CD1c-positive myeloid dendritic cell (primary cell): ENCODE measurements at regions not wholly inside any gene's neighbourhood (a gene's known extent, or its start where the extent isn't known, plus 50 kb on each side); places are given as distances from the start of the nearest gene placed in this dataset.

Source experiments
- DNase-seq: peaks from one replicate; pipeline ENCODE4 v3.0.0-alpha.2; 2016; ENCODE audit errors: extremely low spot score

DNA sequence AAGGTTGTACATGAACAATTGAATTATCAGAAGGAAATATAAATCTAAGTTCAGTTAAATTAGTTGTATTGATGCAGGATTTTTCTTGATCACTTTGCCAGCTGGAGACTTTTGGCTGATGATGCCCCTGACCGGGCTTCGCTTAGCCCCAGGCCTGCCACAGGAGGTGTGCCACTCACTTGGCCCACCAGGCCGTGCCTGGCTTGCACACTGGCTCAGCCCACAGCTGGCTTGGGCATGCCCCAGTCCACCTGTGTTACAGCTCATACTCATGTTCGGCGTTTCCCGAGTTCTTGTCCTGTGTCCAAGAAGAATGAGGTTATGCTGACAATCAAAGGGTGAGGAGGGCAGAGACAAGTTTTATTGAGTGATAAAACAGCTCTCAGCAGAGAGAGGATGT lies 773.9 kb upstream of the FANCL start:
- DNase-seq: no peak

DNA sequence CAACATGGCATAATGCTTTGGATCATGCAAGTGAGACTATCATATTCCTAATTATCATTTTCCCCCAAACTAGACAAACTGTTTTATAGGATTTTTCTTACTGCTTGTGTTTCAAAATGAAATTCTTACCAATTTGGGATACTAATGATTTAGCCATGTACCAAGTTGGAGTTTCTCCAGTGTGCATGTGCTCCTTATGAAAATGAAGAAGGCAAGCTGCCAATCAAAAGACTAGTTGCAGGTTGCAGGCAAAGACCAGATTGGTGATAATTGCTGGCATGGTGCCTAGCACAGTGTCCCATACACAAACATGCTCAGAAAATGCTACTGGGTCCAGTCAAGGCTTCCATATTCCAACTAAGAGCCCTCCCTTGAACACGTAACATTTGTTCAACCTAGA lies 771.8 kb upstream of the FANCL start:
- no peak for DNase-seq

DNA sequence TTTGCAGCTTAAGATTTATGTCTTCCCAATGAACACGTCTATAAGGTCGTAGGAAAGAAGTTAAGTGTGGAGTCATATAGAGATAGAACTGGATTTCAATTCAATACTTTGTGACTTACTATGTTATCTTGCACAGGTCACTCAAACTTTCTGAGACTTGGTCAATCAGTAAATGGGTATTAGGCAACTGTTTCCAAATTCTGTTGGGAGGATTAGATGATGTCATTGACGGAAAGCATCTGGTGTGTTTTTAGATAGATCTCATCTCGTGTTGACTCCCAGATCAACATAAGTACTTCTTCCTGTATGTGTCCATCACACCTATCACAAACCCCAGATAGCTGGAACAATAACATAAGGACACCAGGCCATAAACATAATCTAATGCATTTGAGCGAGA lies 771.1 kb upstream of the FANCL start:
- no peak for DNase-seq

DNA sequence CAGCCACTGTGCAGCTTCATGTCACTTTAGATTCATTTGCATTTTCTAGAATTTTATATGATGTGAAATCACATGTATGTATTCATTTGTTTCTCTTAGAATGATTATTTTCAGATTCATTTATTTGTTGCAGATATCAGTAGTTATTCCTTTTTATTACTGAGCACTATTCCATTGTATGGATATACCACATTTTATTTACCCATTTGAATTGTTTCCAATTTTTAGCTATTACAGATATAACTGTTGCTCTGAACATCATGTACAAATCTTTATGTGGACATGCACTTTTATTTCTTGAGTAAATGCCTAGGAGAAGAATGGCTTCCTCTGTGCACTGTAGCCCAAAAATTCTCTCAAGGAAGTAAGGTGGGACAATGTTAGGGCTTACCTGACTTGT lies 767.8 kb upstream of the FANCL start:
- no peak for DNase-seq

DNA sequence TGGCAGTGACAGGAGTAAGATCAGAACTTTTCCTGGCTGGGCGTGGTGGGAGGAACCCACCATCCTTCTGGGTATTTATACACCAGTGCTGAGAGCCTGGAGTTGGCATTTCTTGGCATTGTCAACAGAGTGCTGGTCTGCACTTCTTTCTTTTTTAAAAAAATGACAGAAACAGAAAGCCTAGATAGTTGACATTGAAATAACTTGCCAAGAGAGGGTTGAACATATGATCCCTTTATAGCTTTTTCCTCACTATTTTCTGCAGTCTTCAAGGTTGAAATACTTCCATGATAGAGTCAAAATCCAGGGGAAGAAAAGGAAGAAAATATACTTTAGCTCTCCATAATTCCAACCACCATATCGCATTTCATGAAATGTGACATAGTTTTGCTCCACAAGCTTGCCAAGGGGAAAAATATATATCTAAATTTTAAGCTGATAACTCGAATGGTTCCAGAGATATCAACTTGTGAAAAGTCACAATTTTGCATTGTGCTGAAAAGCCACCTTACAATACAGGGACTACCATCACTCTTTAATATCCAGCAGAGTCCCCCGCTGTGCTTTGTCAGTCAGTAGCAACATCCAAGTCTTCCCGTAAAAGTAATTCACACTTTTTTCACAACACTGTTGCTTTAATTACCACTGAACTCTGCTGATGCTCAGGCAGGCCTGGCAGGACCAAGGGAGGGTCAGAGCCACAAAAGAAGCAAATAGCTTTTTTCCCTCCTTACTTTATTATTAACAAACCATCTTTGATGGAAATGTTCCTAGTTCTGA lies 764.9 kb upstream of the FANCL start:
- DNase-seq: no peak

DNA sequence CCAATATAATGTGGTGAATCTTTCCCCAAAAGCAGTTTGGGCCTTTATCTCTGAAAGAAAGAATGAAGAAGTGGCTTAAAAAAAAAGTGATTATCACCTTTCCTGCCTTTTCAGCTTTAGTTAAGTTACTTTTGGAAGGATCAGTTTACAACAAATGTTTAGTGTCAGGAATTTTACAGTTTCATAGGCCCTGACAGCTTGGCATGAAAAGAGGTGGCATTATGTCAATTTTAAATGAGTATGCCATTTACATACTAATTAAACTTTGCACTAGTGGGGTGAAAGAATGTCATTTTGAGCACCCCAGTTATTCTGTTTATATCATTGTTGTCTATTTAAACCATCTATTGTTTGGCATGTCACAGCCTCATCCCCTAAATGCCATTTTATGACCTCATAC lies 763.5 kb upstream of the FANCL start:
- DNase-seq: no peak

DNA sequence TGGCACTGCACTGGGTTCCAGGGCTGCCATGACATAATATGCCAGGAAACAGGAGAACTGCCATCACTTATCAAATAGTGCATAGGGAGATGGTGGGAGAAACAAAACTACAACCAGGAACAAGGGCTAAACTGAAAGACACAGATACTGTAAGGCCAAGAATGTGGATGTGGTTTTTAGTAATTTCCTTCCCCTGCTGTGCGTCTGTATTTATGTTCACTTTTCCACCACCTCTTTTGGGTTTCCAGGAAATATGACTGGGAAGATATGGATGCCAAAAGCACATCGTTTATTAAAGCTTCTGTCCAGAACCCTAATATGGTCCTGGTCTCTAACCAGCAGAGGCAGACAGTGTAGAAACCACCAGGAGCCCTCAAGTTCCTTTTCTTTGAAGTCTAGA lies 759.7 kb upstream of the FANCL start:
- DNase-seq: no peak

DNA sequence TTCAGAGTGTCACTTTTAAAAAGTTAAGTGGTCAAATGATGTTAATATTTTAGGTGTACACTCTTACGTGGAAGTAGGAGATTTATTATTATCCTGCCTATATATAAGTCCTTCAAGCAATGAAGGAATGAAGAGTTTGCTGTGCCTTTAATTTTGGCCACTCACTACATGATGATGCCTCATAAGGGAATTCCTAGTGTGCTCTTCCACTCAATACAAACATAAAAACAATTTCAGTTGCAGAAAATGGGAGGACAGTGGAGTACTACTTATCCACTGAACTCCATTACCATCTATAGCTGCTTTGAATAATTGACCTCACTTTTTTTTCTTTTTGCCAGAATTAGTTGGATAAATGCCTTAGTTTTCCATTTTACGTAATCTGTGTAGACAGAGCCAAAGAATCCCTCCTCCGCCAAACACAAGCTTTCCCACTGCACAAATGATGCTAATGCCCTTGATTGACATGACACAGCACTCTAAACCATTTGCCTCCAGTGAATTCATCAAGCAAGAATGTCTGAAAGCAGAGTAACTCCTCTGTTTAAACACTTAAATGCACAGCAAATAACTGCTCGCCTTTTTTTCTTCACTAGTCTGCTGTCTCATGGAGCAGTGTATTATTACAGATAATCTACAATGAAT lies 751.1 kb upstream of the FANCL start:
- DNase-seq: no peak

DNA sequence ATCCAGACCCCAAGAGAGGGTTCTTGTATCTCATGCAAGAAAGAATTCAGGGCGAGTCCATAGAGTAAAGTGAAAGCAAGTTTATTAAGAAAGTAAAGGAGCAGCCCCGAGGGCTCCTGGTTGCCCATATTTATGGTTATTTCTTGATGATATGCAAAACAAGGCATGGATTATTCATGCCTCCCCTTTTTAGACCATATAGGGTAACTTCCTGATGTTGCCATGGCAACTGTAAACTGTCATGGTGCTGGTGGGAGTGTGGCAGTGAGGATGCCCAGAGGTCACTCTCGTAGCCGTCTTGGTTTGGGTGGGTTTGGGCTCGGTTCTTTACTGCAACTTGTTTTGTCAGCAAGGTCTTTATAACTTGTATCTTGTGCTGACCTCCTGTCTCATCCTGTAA lies 750.2 kb upstream of the FANCL start:
- DNase-seq: no peak

DNA sequence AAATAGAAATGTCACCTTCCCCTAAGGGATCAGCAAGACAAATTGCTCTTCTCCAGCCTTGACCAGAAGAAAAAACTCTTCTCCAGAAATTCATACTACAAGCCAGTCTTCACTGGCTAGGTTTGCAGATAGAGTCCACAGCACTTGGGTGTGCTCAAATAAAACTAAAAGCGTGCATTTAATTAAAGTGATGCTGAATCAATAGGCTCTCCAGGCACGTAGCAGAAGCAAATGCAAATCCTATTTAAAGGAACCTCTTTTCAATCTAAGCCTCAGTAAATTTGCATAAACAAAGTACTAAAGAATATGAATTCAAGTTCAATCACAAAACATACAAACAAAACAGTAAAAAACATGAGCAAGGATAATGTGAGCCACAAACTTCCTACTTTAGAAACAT lies 744.4 kb upstream of the FANCL start:
- no peak for DNase-seq

DNA sequence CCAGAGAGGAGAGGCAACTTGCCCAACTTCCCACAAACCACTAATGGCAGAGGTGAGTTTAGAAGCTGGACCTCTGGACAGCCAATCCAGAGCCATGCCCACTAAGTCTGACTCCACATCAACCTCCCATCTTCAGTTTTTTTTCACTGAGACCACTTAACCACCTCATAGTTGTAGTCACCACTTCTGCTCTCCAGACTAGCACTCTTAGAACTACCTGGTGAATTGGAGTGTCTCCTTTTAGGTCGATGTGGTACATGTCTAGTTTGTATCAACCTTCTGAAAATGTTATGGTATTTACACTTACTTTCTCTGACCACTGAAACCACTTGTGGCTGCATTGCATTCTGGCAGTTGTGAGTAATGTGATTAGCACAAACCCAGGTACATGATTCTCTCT lies 743.6 kb upstream of the FANCL start:
- no peak for DNase-seq

DNA sequence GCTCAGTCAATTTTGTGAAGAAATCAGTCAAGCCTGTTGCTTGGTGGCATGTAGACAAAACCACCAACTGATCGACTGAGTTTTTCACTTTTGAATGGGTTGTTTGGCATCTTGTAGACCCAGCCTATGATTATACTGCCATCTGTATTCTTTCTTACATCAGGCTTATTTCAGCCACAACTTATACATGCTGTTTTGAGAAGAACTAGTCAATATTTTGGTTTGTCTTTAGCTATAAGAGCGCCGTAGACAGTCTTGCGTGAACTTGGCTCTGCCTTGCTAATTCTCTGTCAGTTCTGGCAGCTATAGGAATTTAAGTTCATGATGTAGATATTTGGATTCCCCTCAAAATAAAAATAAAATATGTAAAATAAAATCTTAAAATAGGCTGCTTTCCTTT lies 742.0 kb upstream of the FANCL start:
- no peak for DNase-seq

DNA sequence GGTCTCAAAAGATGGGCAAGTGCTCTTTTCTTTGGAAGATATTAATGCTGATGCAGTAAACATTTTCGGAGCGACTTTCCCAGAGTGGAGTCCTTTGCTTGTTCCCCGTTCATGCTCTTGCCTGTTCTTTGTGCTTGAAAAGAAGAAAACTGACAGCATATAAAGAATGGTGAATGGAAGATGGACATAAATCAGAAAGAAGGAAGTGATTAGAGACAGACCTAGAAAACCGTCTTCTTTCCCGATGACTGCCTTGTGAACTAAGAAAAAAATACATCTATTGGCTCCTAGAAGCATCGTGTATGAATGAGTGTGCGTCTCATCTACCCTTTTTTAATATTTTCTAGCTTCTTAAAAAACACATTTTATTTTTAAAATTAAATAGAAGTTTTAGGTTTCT lies 740.1 kb upstream of the FANCL start:
- DNase-seq: no peak

DNA sequence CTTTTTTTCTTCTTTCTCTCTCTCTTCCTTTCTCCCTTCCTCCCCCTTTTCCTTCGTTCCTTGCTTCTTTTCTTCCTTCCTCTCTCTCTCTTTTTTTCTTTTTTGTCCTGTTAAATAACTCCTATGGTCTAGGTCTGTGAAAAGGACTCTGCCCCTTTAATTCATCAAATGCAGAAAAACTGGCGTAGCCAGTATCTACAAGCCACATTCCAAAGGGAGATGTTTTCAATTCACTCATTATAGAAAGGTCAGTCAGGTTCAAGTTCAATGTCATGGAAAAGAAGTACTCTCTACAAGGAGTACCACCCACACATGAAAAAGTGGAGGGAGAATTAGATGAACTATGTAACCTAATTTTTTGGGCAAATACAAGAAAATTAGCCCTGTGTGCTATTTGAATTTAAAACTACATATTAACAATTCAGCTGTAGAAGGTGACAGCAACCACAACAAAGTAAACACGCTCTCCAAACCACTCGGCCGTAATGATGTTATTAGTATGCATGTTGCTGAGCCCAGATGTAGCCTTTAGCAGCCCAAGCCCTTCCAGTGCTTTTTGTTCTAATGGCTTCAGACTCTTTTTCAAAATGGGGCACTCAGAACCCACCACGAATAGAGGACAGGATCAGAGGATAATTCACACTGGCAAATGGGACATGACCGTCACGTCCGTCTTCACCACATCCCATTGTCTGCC lies 735.4 kb upstream of the FANCL start:
- no peak for DNase-seq

DNA sequence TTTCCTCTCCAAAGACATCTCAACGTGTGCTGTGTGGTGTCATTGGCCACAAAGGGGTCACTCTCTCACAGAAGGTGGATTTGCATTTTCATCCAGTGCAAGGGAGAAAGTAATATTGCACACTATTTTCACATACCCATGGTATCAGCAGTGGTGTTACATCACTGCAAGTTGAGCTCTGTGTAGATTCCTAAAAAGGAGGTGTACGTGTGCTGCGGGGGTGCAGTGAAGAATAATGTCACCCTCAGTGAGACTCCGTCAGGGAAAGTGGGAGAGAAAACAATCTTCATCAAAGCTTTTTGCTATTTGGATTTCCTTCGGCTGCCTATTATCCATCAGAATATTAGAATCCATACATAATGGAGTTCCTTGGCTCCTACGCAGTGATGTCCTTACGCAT lies 733.8 kb upstream of the FANCL start:
- no peak for DNase-seq

DNA sequence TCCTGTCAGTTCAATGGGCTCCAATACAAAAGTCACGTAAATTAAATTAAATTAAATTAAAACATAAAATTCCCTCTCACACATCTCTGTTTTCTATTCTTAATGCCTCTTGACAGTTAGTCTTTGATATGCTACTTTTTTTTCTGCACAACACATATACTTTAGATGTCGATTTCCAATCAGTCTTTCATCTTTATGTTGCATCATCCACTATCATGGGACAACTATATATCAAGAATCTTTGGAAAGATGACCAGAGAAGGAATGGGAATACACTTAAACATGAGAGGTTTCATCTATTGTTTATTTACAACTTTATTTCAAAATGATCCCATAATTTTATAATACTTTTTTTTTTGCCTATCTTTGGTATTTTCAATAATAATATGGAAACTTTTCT lies 733.3 kb upstream of the FANCL start:
- no peak for DNase-seq

DNA sequence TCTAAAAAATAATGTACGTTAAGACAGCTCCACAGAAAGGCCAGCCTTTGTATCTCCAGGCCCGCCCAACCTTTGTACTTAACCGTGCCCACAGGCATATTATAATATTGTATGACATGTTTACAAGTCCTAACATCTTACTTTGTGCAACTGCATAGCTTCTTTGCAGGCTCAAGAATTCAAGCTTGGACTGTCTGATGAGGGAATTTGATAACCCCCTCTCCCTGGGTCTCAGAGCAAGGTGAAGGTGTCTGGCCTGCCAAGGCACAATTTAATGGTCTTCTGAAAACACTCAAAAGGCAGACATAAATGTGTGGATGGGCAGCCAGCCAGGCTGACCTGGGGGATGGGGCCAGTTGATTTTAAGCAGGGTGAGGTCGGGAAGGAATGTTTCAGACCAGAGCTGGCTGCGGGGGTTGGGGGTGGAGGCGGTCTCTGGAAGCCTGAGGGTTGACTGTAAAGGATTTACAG lies 732.7 kb upstream of the FANCL start:
- DNase-seq: no peak

DNA sequence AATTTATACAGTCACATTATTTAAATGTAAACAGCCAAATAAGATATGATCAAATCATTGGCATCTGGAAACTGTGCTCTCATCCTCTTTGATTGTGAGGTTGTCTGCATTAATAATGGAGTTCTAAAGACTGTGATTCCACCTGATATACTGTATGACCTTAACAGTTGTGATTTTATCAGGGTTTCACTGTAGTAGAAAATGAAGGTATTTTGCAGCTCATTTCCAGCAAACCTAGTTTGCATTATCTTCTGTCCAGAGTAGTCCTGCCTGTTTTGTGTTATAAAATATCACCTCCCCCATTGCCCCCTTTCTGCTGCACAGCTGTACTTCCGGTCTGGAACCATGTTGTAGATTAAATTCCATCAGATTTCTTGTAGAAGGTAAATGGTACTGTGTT lies 731.6 kb upstream of the FANCL start:
- DNase-seq: no peak

DNA sequence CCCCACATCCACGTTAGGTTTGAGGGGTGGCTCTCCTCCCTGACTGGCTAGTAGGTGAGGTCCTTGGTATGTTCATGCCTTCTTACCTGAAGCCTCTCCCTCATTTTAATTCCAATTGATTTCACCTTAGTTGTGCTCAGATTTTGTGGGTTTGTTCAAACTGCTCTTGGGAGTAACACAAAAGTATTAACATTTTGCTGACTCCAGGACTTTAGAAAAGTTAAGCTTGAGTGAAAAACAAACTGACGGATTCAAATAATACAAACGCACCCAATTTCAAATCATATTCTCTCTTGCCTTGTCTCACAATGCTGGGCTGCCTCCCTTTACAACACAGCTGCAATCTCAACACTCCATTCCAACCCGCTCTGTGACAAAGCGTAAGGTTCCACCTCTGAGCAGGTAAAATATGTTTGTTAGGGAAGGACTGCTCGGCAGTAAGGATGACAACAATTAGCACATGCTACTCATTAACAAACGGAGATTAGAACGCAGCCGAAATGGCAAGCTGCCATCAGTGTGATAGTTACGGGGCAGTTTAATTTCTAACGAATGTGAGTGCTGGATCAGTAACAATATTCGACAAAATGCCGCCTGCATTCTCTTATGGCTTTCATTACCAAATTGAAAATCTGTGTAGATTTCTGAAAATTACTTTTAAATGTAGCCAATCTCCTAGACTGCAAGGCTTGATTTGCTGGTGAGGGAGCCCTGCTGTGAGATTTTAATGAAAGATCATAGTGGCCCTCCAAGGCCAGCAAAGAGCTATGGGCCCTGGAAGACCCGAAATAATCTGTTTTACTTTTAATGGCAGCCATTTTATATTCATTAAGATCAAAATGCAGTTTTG lies 730.6 kb upstream of the FANCL start:
- DNase-seq: no peak

DNA sequence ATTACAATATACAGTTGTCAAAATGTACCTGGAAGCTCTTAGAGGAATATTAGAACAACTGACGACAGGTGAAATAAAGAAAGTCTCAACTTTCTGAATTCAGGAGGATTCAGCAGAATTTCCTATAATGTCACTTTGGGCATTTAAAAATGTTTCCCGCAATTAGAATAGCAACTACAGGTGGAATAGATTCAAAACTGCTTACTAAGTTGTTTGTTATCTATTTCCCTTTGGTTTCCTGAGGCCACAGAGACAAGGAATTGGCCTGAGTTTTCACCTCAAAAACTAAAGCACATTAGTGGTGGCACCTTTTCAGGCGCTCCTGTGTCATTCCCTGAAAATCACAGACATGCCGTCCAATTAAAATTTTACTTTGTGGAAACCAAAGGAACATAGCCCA lies 729.2 kb upstream of the FANCL start:
- no peak for DNase-seq

DNA sequence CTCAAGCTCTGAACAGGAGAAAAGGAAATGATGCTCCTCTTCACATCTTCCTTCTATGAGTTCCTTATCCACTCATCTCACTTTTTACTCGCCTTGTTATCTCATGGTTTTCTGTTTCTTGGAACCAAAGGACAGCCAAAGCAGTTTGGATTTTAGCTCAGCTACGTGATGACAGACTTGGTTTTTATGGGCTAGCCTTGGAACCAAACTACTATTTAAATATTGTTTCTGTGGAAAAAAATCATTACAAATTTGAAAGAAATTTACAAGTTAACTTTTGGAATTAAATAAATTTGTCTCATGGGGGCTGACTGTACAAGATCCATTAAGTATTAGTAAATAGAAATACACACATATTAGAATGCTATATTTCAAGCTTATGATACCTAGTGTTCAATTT lies 727.8 kb upstream of the FANCL start:
- DNase-seq: no peak

DNA sequence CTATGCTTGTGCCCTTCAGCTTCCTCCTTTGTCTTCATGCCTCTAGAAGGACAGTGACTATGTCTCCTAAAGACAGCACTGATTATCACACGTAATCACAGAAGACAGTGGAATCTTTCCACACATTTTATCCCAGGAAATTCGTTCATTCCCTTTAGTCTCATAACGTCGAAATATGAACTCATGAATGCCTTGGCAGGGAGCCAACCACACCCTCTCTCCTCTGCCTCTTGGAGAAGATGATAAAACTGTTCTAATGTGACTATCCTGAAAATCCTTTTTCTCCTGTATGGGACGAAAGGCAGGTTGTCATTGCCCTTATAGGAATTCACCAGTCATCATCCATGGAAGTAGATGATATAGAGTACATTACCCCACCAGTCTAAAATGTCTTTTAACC lies 726.6 kb upstream of the FANCL start:
- DNase-seq: no peak
